ENCODE measurements at regions not wholly inside any gene's neighbourhood (a gene's known extent, or its start where the extent isn't known, plus 50 kb on each side); places are given as distances from the start of the nearest gene placed in this dataset.

GRCh38 chr1:167161242-167161641, 59.4 kb upstream of the POU2F1 start:
- TF ChIP-seq, protein P1, sequence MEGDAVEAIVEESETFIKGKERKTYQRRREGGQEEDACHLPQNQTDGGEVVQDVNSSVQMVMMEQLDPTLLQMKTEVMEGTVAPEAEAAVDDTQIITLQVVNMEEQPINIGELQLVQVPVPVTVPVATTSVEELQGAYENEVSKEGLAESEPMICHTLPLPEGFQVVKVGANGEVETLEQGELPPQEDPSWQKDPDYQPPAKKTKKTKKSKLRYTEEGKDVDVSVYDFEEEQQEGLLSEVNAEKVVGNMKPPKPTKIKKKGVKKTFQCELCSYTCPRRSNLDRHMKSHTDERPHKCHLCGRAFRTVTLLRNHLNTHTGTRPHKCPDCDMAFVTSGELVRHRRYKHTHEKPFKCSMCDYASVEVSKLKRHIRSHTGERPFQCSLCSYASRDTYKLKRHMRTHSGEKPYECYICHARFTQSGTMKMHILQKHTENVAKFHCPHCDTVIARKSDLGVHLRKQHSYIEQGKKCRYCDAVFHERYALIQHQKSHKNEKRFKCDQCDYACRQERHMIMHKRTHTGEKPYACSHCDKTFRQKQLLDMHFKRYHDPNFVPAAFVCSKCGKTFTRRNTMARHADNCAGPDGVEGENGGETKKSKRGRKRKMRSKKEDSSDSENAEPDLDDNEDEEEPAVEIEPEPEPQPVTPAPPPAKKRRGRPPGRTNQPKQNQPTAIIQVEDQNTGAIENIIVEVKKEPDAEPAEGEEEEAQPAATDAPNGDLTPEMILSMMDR (IDR thresholded peaks at IDR 0.05) = no peak
- no peak for TF ChIP-seq POLR2A (IDR thresholded peaks at IDR 0.05)
- no peak for TF ChIP-seq POLR2AphosphoS5 (IDR thresholded peaks at IDR 0.05)

Data from transverse colon (tissue), 4 donors.